ENCODE measurements at regions not wholly inside any gene's neighbourhood (a gene's known extent, or its start where the extent isn't known, plus 50 kb on each side); places are given as distances from the start of the nearest gene placed in this dataset.

- no peak overlapping the region for H3K4me3 ChIP-seq
- no peaks in the 10 kb centered on the region for H3K27me3 ChIP-seq
- no peaks in the 10 kb centered on the region for H3K4me1 ChIP-seq
- no peaks in the 10 kb centered on the region for H3K9me3 ChIP-seq
- ATAC-seq (no peak), DNase-seq (no peak)
- no peaks in the 10 kb centered on the region for H3K36me3 ChIP-seq
- TF ChIP-seq CTCF (IDR thresholded peaks at IDR 0.05): no peak
- intact Hi-C loops (cut with DNase I): no loop called here
- no peak overlapping the region for H3K27ac ChIP-seq
These were observed 579.4 kb upstream of the SEL1L start for GRCh38 chr14:82113007-82113406.

- DNase-seq: no peak
- TF ChIP-seq CTCF (IDR thresholded peaks at IDR 0.05): no peak
- Histone ChIP-seq H3K4me3 (no peak overlapping the region), H3K9me3 (no peaks in the 10 kb centered on the region), H3K27me3 (no peaks in the 10 kb centered on the region), H3K4me1 (no peaks in the 10 kb centered on the region), H3K27ac (no peak overlapping the region), H3K36me3 (no peaks in the 10 kb centered on the region)
- ATAC-seq: no peak
- intact Hi-C loops (cut with DNase I): no loop called here
These were observed 580.1 kb upstream of the SEL1L start for GRCh38 chr14:82113710-82114109.

GRCh38 chr14:82116721-82117120 lies 583.1 kb upstream of the SEL1L start:
- Histone ChIP-seq H3K4me3 (no peak overlapping the region), H3K27me3 (no peaks in the 10 kb centered on the region), H3K9me3 (no peaks in the 10 kb centered on the region), H3K27ac (no peak overlapping the region), H3K4me1 (no peaks in the 10 kb centered on the region), H3K36me3 (no peaks in the 10 kb centered on the region)
- ATAC-seq (no peak), DNase-seq (no peak)
- TF ChIP-seq CTCF (IDR thresholded peaks at IDR 0.05): no peak
- intact Hi-C loops (cut with DNase I): no loop called here

- ATAC-seq (no peak), DNase-seq (no peak)
- intact Hi-C loops (cut with DNase I): no loop called here
- H3K4me1 ChIP-seq: no peaks in the 10 kb centered on the region
- no peaks in the 10 kb centered on the region for H3K27me3 ChIP-seq
- no peaks in the 10 kb centered on the region for H3K36me3 ChIP-seq
- H3K9me3 ChIP-seq: no peaks in the 10 kb centered on the region
- TF ChIP-seq CTCF (IDR thresholded peaks at IDR 0.05): no peak
- H3K27ac ChIP-seq: no peak overlapping the region
- H3K4me3 ChIP-seq: no peak overlapping the region
These were observed 589.0 kb upstream of the SEL1L start for GRCh38 chr14:82122655-82123054.

GRCh38 chr14:82124511-82124910 lies 590.9 kb upstream of the SEL1L start:
- Histone ChIP-seq H3K4me1 (no peaks in the 10 kb centered on the region), H3K27me3 (no peaks in the 10 kb centered on the region), H3K4me3 (no peak overlapping the region), H3K27ac (no peak overlapping the region), H3K9me3 (no peaks in the 10 kb centered on the region), H3K36me3 (no peaks in the 10 kb centered on the region)
- ATAC-seq: no peak
- no peak for TF ChIP-seq CTCF (IDR thresholded peaks at IDR 0.05)
- intact Hi-C loops (cut with DNase I): no loop called here
- DNase-seq: no peak

- Histone ChIP-seq H3K4me3 (no peak overlapping the region), H3K27me3 (no peaks in the 10 kb centered on the region), H3K36me3 (no peaks in the 10 kb centered on the region), H3K4me1 (no peaks in the 10 kb centered on the region), H3K9me3 (no peaks in the 10 kb centered on the region), H3K27ac (no peak overlapping the region)
- no peak for TF ChIP-seq CTCF (IDR thresholded peaks at IDR 0.05)
- intact Hi-C loops (cut with DNase I): no loop called here
- ATAC-seq (no peak), DNase-seq (no peak)
These were observed 592.4 kb upstream of the SEL1L start for GRCh38 chr14:82126006-82126405.
